ENCODE measurements at regions not wholly inside any gene's neighbourhood (a gene's known extent, or its start where the extent isn't known, plus 50 kb on each side); places are given as distances from the start of the nearest gene placed in this dataset.

GRCh38 chr3:34683851-34684250 lies 885.4 kb downstream of the PDCD6IP start:
- H3K36me3 Mint-ChIP-seq (ENCODE audit: low read depth): peaks cover 4% of the 10 kb centered on the region
- peaks cover 2% of the 10 kb centered on the region for H3K4me1 Mint-ChIP-seq (ENCODE audit: low read depth)
- no peak for DNase-seq (ENCODE audit: low spot score)
- no peaks in the 10 kb centered on the region for H3K9me3 Mint-ChIP-seq (ENCODE audit: low read depth)
- TF ChIP-seq CTCF (IDR thresholded peaks at IDR 0.05): peak; percentile 86
- peaks cover 2% of the 10 kb centered on the region for H3K27me3 Mint-ChIP-seq (ENCODE audit: low read depth)
- no peak overlapping the region for H3K27ac Mint-ChIP-seq (ENCODE audit: unreplicated experiment)
- no peak overlapping the region for H3K4me3 Mint-ChIP-seq (ENCODE audit: unreplicated experiment)

- peaks cover 1% of the 10 kb centered on the region for H3K27me3 Mint-ChIP-seq (ENCODE audit: low read depth)
- H3K9me3 Mint-ChIP-seq (ENCODE audit: low read depth): no peaks in the 10 kb centered on the region
- H3K36me3 Mint-ChIP-seq (ENCODE audit: low read depth): peaks cover 1% of the 10 kb centered on the region
- DNase-seq (ENCODE audit: low spot score): no peak
- no peak for TF ChIP-seq CTCF (IDR thresholded peaks at IDR 0.05)
- H3K4me1 Mint-ChIP-seq (ENCODE audit: low read depth): peaks cover 2% of the 10 kb centered on the region
- H3K4me3 Mint-ChIP-seq (ENCODE audit: unreplicated experiment): no peak overlapping the region
- no peak overlapping the region for H3K27ac Mint-ChIP-seq (ENCODE audit: unreplicated experiment)
Measured at GRCh38 chr3:34686541-34686940, 888.1 kb downstream of the PDCD6IP start.

GRCh38 chr3:34687671-34688070 lies 889.2 kb downstream of the PDCD6IP start:
- H3K27ac Mint-ChIP-seq (ENCODE audit: unreplicated experiment): no peak overlapping the region
- H3K27me3 Mint-ChIP-seq (ENCODE audit: low read depth): no peaks in the 10 kb centered on the region

GRCh38 chr3:34696831-34697230 lies 898.4 kb downstream of the PDCD6IP start:
- Mint-ChIP-seq H3K27ac (ENCODE audit: unreplicated experiment) (peak overlapping the region; percentile 33), H3K4me3 (ENCODE audit: unreplicated experiment) (no peak overlapping the region), H3K27me3 (ENCODE audit: low read depth) (no peaks in the 10 kb centered on the region), H3K36me3 (ENCODE audit: low read depth) (peaks cover 5% of the 10 kb centered on the region), H3K9me3 (ENCODE audit: low read depth) (peaks cover 34% of the 10 kb centered on the region), H3K4me1 (ENCODE audit: low read depth) (peaks cover 12% of the 10 kb centered on the region)
- DNase-seq (ENCODE audit: low spot score): no peak
- no peak for TF ChIP-seq CTCF (IDR thresholded peaks at IDR 0.05)

More at GRCh38 chr3:34687671-34688070, 889.2 kb downstream of the PDCD6IP start:
- Mint-ChIP-seq H3K4me1 (ENCODE audit: low read depth) (peaks cover 2% of the 10 kb centered on the region), H3K36me3 (ENCODE audit: low read depth) (peaks cover 4% of the 10 kb centered on the region), H3K9me3 (ENCODE audit: low read depth) (peaks cover 7% of the 10 kb centered on the region), H3K4me3 (ENCODE audit: unreplicated experiment) (no peak overlapping the region)
- no peak for TF ChIP-seq CTCF (IDR thresholded peaks at IDR 0.05)
- DNase-seq (ENCODE audit: low spot score): no peak

GRCh38 chr3:34703053-34703452 lies 904.6 kb downstream of the PDCD6IP start:
- Mint-ChIP-seq H3K36me3 (ENCODE audit: low read depth) (peaks cover 6% of the 10 kb centered on the region), H3K9me3 (ENCODE audit: low read depth) (peaks cover 43% of the 10 kb centered on the region), H3K4me3 (ENCODE audit: unreplicated experiment) (no peak overlapping the region), H3K4me1 (ENCODE audit: low read depth) (no peaks in the 10 kb centered on the region), H3K27ac (ENCODE audit: unreplicated experiment) (no peak overlapping the region), H3K27me3 (ENCODE audit: low read depth) (no peaks in the 10 kb centered on the region)
- no peak for DNase-seq (ENCODE audit: low spot score)
- TF ChIP-seq CTCF (IDR thresholded peaks at IDR 0.05): no peak
